Mesenchymal stem cell (in vitro differentiated cells and primary cell): ENCODE measurements at regions not wholly inside any gene's neighbourhood (a gene's known extent, or its start where the extent isn't known, plus 50 kb on each side); places are given as distances from the start of the nearest gene placed in this dataset.

ENCODE experiments used
- DNase-seq: peaks from one replicate; pipeline ENCODE4 v3.0.0-alpha.2; 2013
- H2AFZ ChIP-seq: one replicate; pipeline ENCODE4 v1.6.1; 2013; ENCODE audit warnings: low read depth, mild to moderate bottlenecking, control low read depth, inconsistent platforms, low read length, moderate library complexity
- H2AK5ac ChIP-seq: 2 replicates; pipeline ENCODE4 v1.6.1; 2013; ENCODE audit warnings: low read length, moderate library complexity, mild to moderate bottlenecking, inconsistent platforms; ENCODE audit not compliant: severe bottlenecking
- H2BK120ac ChIP-seq: one replicate; pipeline ENCODE4 v1.6.1; 2013; ENCODE audit warnings: low read depth, mild to moderate bottlenecking, inconsistent platforms, low read length, moderate library complexity
- H2BK12ac ChIP-seq, 2 experiments: one replicate each; pipeline ENCODE4 v1.6.1; 2013; ENCODE audit warnings: inconsistent platforms in 2 of 2, low read length in 2 of 2, mild to moderate bottlenecking in 2 of 2, moderate library complexity in 2 of 2, control low read depth in 1 of 2
- H2BK15ac ChIP-seq: one replicate; pipeline ENCODE4 v1.6.1; 2013; ENCODE audit warnings: mild to moderate bottlenecking, low read depth, inconsistent platforms; ENCODE audit not compliant: poor library complexity, severe bottlenecking
- H2BK5ac ChIP-seq: 2 replicates; pipeline ENCODE4 v1.6.1; 2013; ENCODE audit warnings: low read depth, mild to moderate bottlenecking, low read length, control low read depth, inconsistent platforms; ENCODE audit not compliant: poor library complexity, severe bottlenecking
- H3K14ac ChIP-seq, 2 experiments: one replicate each; pipeline ENCODE4 v1.6.1; 2013; ENCODE audit warnings: inconsistent platforms in 2 of 2, low read length in 2 of 2, control low read depth in 1 of 2, mild to moderate bottlenecking in 1 of 2, moderate library complexity in 1 of 2
- H3K18ac ChIP-seq, 2 experiments: one replicate each; pipeline ENCODE4 v1.6.1; 2013; ENCODE audit warnings: inconsistent platforms in 2 of 2, low read length in 2 of 2, control low read depth in 1 of 2, low read depth in 1 of 2, mild to moderate bottlenecking in 1 of 2
- H3K23ac ChIP-seq, 2 experiments: one replicate each; pipeline ENCODE4 v1.6.1; 2013; ENCODE audit warnings: inconsistent platforms in 2 of 2, low read length in 2 of 2, mild to moderate bottlenecking in 2 of 2, moderate library complexity in 2 of 2, control low read depth in 1 of 2
- H3K27ac ChIP-seq: 2 replicates; pipeline ENCODE4 v1.5.1; 2013; ENCODE audit warnings: mild to moderate bottlenecking, moderate library complexity, low read length, control low read depth, inconsistent platforms; ENCODE audit not compliant: poor library complexity, severe bottlenecking
- H3K27me3 ChIP-seq, 2 experiments: 2 replicates each; pipeline versions ENCODE4 v1.6.1 to v1.7.0; 2013; ENCODE audit warnings: low read length in 2 of 2, mild to moderate bottlenecking in 2 of 2, moderate library complexity in 2 of 2, control low read depth in 1 of 2, inconsistent platforms in 1 of 2; ENCODE audit not compliant: control insufficient read depth in 1 of 2, insufficient read depth in 1 of 2
- H3K36me3 ChIP-seq, 2 experiments: 2 replicates each; pipeline versions ENCODE4 v1.6.1 to v1.7.0; 2013; ENCODE audit warnings: low read length in 2 of 2, control low read depth in 1 of 2, inconsistent platforms in 1 of 2, low read depth in 1 of 2, mild to moderate bottlenecking in 1 of 2; ENCODE audit not compliant: insufficient read depth in 2 of 2, control insufficient read depth in 1 of 2
- H3K4ac ChIP-seq, 2 experiments: one replicate each; pipeline ENCODE4 v1.6.1; 2013; ENCODE audit warnings: inconsistent platforms in 2 of 2, low read length in 2 of 2, mild to moderate bottlenecking in 2 of 2, moderate library complexity in 2 of 2, control low read depth in 1 of 2, low read depth in 1 of 2
- H3K4me1 ChIP-seq: 2 replicates; pipeline ENCODE4 v1.6.1; 2013; ENCODE audit warnings: low read depth, low read length, control low read depth; ENCODE audit not compliant: control insufficient read depth, insufficient read depth
- H3K4me2 ChIP-seq: 2 replicates; pipeline ENCODE4 v1.6.1; 2013; ENCODE audit warnings: low read length, mild to moderate bottlenecking, inconsistent platforms; ENCODE audit not compliant: poor library complexity, severe bottlenecking
- H3K4me3 ChIP-seq, 2 experiments: 2 replicates each; pipeline versions ENCODE4 v1.5.1 to v1.7.0; 2013; ENCODE audit warnings: low read length in 2 of 2, mild to moderate bottlenecking in 2 of 2, control low read depth in 1 of 2, low read depth in 1 of 2; ENCODE audit not compliant: insufficient read depth in 1 of 2
- H3K79me1 ChIP-seq: replicated peaks from 2 replicates; pipeline ENCODE4 v1.6.1; 2013; ENCODE audit warnings: mild to moderate bottlenecking, control low read depth, low read length, inconsistent platforms; ENCODE audit not compliant: poor library complexity, severe bottlenecking
- H3K9ac ChIP-seq: 2 replicates; pipeline ENCODE4 v1.7.0; 2013; ENCODE audit warnings: mild to moderate bottlenecking, low read length, moderate library complexity
- H3K9me3 ChIP-seq: 2 replicates; pipeline ENCODE4 v1.7.0; 2013; ENCODE audit warnings: mild to moderate bottlenecking, low read length; ENCODE audit not compliant: control insufficient read depth
- H4K8ac ChIP-seq: one replicate; pipeline ENCODE4 v1.6.1; 2013; ENCODE audit warnings: inconsistent platforms, mild to moderate bottlenecking, low read length, moderate library complexity
- H4K91ac ChIP-seq: one replicate; pipeline ENCODE4 v1.6.1; 2013; ENCODE audit warnings: mild to moderate bottlenecking, low read length, inconsistent platforms
- WGBS: methylation state at CpG from one replicate; pipeline ENCODE4 v1.1.7; 2013; ENCODE audit warnings: mixed read lengths; 5-methylcytosine and 5-hydroxymethylcytosine counted together

DNA sequence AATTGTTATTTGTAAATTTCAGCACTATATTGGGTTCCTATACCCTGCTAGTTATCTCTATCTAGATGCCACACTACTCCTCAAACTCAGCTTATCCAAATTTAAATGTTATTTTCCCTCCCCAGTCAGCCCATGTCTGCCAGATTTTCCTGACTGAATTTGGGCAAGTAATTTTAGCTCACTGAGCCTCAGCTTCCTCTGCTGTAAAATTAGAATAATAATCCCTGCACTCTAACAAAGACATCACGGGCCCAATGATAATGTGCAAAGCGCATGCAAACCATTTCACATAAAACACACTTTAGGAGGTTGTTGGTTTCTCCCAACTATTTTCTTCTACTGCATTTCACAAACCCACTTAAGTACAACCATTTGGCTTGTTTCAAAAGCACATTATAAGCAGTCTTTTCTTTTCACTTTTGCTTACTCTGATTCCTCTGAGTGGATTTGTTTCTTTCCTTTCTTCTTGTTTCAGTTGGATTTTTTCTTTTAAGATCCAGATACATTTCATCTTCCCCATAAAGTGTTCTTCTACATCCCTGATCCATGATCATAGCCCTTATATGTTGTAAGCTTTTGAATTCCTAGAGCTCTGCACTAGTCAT is 152.8 kb upstream of the DPT start:
- Histone ChIP-seq H3K4me3 (no peak overlapping the region), H3K27ac (no peak overlapping the region), H3K23ac (no peak overlapping the region), H3K9ac (no peak overlapping the region), H2BK12ac (no peak overlapping the region), H4K91ac (no peak overlapping the region), H3K14ac (no peak overlapping the region), H3K9me3 (no peaks in the 10 kb centered on the region), H2AFZ (no peak overlapping the region), H2BK5ac (no peak overlapping the region), H3K36me3 (peaks cover 0 to 3% of the 10 kb centered on the region in 2 experiments), H4K8ac (no peak overlapping the region), H2BK120ac (no peak overlapping the region), H3K18ac (no peak overlapping the region), H3K27me3 (no peaks in the 10 kb centered on the region), H3K4ac (no peak overlapping the region), H3K4me1 (no peaks in the 10 kb centered on the region), H2BK15ac (no peak overlapping the region), H3K4me2 (no peak overlapping the region), H2AK5ac (no peak overlapping the region), H3K79me1 (no peaks in the 10 kb centered on the region)
- DNase-seq: no peak
- 93% methylated on average over 2 of the region's 2 CpGs for WGBS

DNA sequence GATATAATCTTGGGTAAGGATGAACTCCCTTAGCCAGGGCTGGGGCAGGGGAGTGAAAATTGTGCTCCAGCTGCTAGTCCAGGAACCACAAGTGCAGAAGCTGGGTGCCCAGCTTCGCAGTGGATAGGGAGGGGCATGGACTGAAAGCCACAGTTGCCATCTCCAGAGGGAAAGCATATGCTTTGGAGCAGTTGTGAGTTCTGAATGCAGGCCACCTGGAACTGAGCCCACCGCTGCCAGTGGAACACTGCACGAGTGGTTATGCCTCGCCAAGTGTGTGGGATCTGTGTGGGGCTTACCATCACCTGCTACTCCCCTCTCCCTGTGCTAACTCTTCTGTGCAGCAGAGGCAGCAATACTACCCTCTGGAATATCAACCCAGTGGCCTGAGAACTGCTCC is 158.4 kb upstream of the DPT start:
- Histone ChIP-seq H3K4me2 (no peak overlapping the region), H2AK5ac (no peak overlapping the region), H3K36me3 (peaks cover 0 to 2% of the 10 kb centered on the region in 2 experiments), H3K4ac (no peak overlapping the region), H3K4me1 (no peaks in the 10 kb centered on the region), H3K79me1 (no peaks in the 10 kb centered on the region), H3K9ac (no peak overlapping the region), H3K27ac (no peak overlapping the region), H2AFZ (no peak overlapping the region), H3K23ac (no peak overlapping the region), H3K4me3 (no peak overlapping the region), H2BK5ac (no peak overlapping the region), H2BK12ac (no peak overlapping the region), H2BK15ac (no peak overlapping the region), H3K27me3 (peaks cover 4% of the 10 kb centered on the region in 2 experiments), H4K8ac (no peak overlapping the region), H4K91ac (no peak overlapping the region), H3K18ac (no peak overlapping the region), H3K14ac (no peak overlapping the region), H2BK120ac (no peak overlapping the region), H3K9me3 (peaks cover 8% of the 10 kb centered on the region)
- WGBS: 72% methylated on average over 4 of the region's 4 CpGs
- DNase-seq: no peak

GRCh38 chr1:168888418-168888817 is 159.4 kb upstream of the DPT start:
- H3K18ac ChIP-seq: no peak overlapping the region
- no peaks in the 10 kb centered on the region for H3K4me1 ChIP-seq
- H3K9me3 ChIP-seq: peaks cover 8% of the 10 kb centered on the region
- H3K23ac ChIP-seq: no peak overlapping the region
- H3K4me2 ChIP-seq: no peak overlapping the region
- no peak overlapping the region for H2BK15ac ChIP-seq
- H3K27ac ChIP-seq: no peak overlapping the region
- no peak overlapping the region for H4K8ac ChIP-seq
- no peak overlapping the region for H2AK5ac ChIP-seq
- no peak overlapping the region for H3K9ac ChIP-seq
- peaks cover 0 to 2% of the 10 kb centered on the region in 2 experiments for H3K36me3 ChIP-seq
- H3K4me3 ChIP-seq: no peak overlapping the region
- no peak overlapping the region for H3K14ac ChIP-seq
- no peak overlapping the region for H2BK120ac ChIP-seq
- H2BK5ac ChIP-seq: no peak overlapping the region
- H2AFZ ChIP-seq: no peak overlapping the region
- DNase-seq: no peak
- WGBS: 18% methylated on average over 2 of the region's 2 CpGs
- no peak overlapping the region for H2BK12ac ChIP-seq
- H4K91ac ChIP-seq: no peak overlapping the region
- no peak overlapping the region for H3K4ac ChIP-seq
- no peaks in the 10 kb centered on the region for H3K79me1 ChIP-seq
- H3K27me3 ChIP-seq: peaks cover 4% of the 10 kb centered on the region in 2 experiments

- Histone ChIP-seq H2BK15ac (no peak overlapping the region), H3K23ac (no peak overlapping the region), H3K4ac (no peak overlapping the region), H3K27ac (no peak overlapping the region), H2AK5ac (no peak overlapping the region), H2BK12ac (no peak overlapping the region), H3K9ac (peak overlapping the region; percentile 56), H3K14ac (no peak overlapping the region), H2BK5ac (no peak overlapping the region), H3K4me3 (peak overlapping the region in 1 of 2 experiments; percentile 5), H2AFZ (no peak overlapping the region), H3K4me2 (no peak overlapping the region), H3K9me3 (peaks cover 7% of the 10 kb centered on the region), H3K18ac (no peak overlapping the region), H4K91ac (no peak overlapping the region), H3K79me1 (no peaks in the 10 kb centered on the region), H2BK120ac (no peak overlapping the region), H3K27me3 (peaks cover 0 to 4% of the 10 kb centered on the region in 2 experiments), H4K8ac (no peak overlapping the region), H3K4me1 (no peaks in the 10 kb centered on the region), H3K36me3 (no peaks in the 10 kb centered on the region)
- DNase-seq: no peak
- whole genome bisulfite sequencing: 93% methylated on average over 3 of the region's 3 CpGs
These were observed 163.9 kb upstream of the DPT start for GRCh38 chr1:168892931-168893330.
